Transverse colon (tissue), 4 donors: ENCODE measurements at regions not wholly inside any gene's neighbourhood (a gene's known extent, or its start where the extent isn't known, plus 50 kb on each side); places are given as distances from the start of the nearest gene placed in this dataset.

ENCODE experiments used
- DNase-seq: peaks from one replicate; pipeline ENCODE4 v3.0.0-alpha.2; 2019
- H3K27ac ChIP-seq, 4 donors: fragments of 200-600 bp; sonication (generic); 2 replicates each; pipeline ENCODE4 v1.5.1; 2016 to 2018; ENCODE audit warnings: inconsistent platforms in 4 of 4
- H3K27me3 ChIP-seq: fragments of 200-600 bp; sonication (generic); 2 replicates; pipeline ENCODE4 v1.5.1; 2017; ENCODE audit warnings: inconsistent platforms
- H3K36me3 ChIP-seq, 4 donors: fragments of 200-600 bp; sonication (generic); 2 replicates each; pipeline ENCODE4 v1.5.1; 2017 to 2019; ENCODE audit warnings: inconsistent platforms in 4 of 4
- H3K4me1 ChIP-seq, 4 donors: fragments of 200-600 bp; sonication (generic); 2 replicates each; pipeline ENCODE4 v1.5.1; 2017 to 2020; ENCODE audit warnings: inconsistent platforms in 4 of 4
- H3K4me3 ChIP-seq, 4 donors: fragments of 200-600 bp; sonication (generic); 1 replicate in 1 of 4; 2 replicates in 3 of 4; pipeline versions ENCODE4 v1.5.1 to v1.6.1; 2017 to 2019; ENCODE audit warnings: inconsistent platforms in 4 of 4
- H3K9me3 ChIP-seq, 2 donors: fragments of 200-600 bp; sonication (generic); 2 replicates each; pipeline ENCODE4 v1.5.1; 2017 to 2019; ENCODE audit warnings: inconsistent platforms in 2 of 2
- CTCF ChIP-seq, 5 experiments: fragments of 200-600 bp in 3 of 5; fragments of 450-650 bp in 2 of 5; sonication (generic) in 3 of 5; IDR thresholded peaks; 1 replicate in 2 of 5; 2 replicates in 3 of 5; pipeline ENCODE4 v1.5.1; 2016 to 2017; ENCODE audit warnings: antibody characterized with exemption in 5 of 5, inconsistent platforms in 3 of 5, mild to moderate bottlenecking in 2 of 5, moderate library complexity in 1 of 5
- EP300 ChIP-seq: sonication (generic); formaldehyde crosslinking; IDR thresholded peaks from one replicate; pipeline ENCODE4 v1.6.1; 2017; ENCODE audit warnings: antibody characterized with exemption, low read depth
- POLR2A ChIP-seq: fragments of 450-650 bp; IDR thresholded peaks from one replicate; pipeline ENCODE4 v1.6.1; 2016; ENCODE audit warnings: antibody characterized with exemption, mild to moderate bottlenecking, moderate library complexity
- POLR2AphosphoS5 ChIP-seq, 3 donors: sonication (generic); formaldehyde crosslinking; IDR thresholded peaks; one replicate each; pipeline ENCODE4 v1.6.1; 2016; ENCODE audit warnings: antibody characterized with exemption in 3 of 3
- WGBS, 2 donors: methylation state at CpG; one replicate each; pipeline ENCODE4 v1.1.5; 2018; ENCODE audit warnings: low coverage in 1 of 2; 5-methylcytosine and 5-hydroxymethylcytosine counted together
- in situ Hi-C, 4 donors: fragments of 200-750 bp; cut with MboI; loops; one replicate each; pipeline versions ENCODE4 v1.15.0 to v1.15.1; 2017; ENCODE audit warnings: low sequenced_read_pairs in 3 of 4, low pct_ligation_motif_present in 1 of 4, low pct_unique_long_range_greater_than_20kb in 1 of 4
- intact Hi-C: fragments of 100-400 bp; cut with DNase I; formaldehyde crosslinking; loops from one replicate; pipeline ENCODE4 v1.15.1; 2023; ENCODE audit warnings: low total_unique reads

GRCh38 chrX:10926404-10926803 is 184.7 kb upstream of the HCCS start:
- H3K9me3 ChIP-seq: no peaks in the 10 kb centered on the region
- no peak for TF ChIP-seq POLR2A
- no peak for TF ChIP-seq CTCF (IDR thresholded peaks at IDR 0.05)
- TF ChIP-seq POLR2AphosphoS5 (IDR thresholded peaks at IDR 0.05): no peak
- TF ChIP-seq EP300: no peak
- intact Hi-C loops: no loop called here

GRCh38 chrX:10926891-10927290 is 184.2 kb upstream of the HCCS start:
- in situ Hi-C loops (no loop called here), intact Hi-C loops (no loop called here)
- H3K36me3 ChIP-seq: no peaks in the 10 kb centered on the region
- no peaks in the 10 kb centered on the region for H3K4me1 ChIP-seq
- WGBS, 2 donors: 55 to 86% methylated on average over 1 of the region's 1 CpG
- no peaks in the 10 kb centered on the region for H3K9me3 ChIP-seq
- H3K27me3 ChIP-seq: no peaks in the 10 kb centered on the region
- no peak overlapping the region for H3K4me3 ChIP-seq
- no peak overlapping the region for H3K27ac ChIP-seq
- TF ChIP-seq POLR2AphosphoS5 (IDR thresholded peaks at IDR 0.05): no peak
- TF ChIP-seq EP300: no peak
- TF ChIP-seq CTCF (IDR thresholded peaks at IDR 0.05): no peak
- TF ChIP-seq POLR2A: no peak
- DNase-seq: no peak

More at GRCh38 chrX:10926404-10926803, 184.7 kb upstream of the HCCS start:
- H3K36me3 ChIP-seq: no peaks in the 10 kb centered on the region
- H3K4me3 ChIP-seq: no peak overlapping the region
- in situ Hi-C loops: no loop called here
- no peak overlapping the region for H3K27ac ChIP-seq
- 48% methylated on average over 1 of the region's 1 CpG; no CpG with 5 or more reads in 1 of the 2 donors for WGBS, 2 donors
- DNase-seq: no peak
- no peaks in the 10 kb centered on the region for H3K27me3 ChIP-seq
- H3K4me1 ChIP-seq: no peaks in the 10 kb centered on the region

- DNase-seq: no peak
- H3K4me3 ChIP-seq: no peak overlapping the region
- no peak overlapping the region for H3K27ac ChIP-seq
- H3K27me3 ChIP-seq: no peaks in the 10 kb centered on the region
- no peaks in the 10 kb centered on the region for H3K4me1 ChIP-seq
- in situ Hi-C loops: no loop called here
- H3K9me3 ChIP-seq: no peaks in the 10 kb centered on the region
- no peak for TF ChIP-seq POLR2AphosphoS5 (IDR thresholded peaks at IDR 0.05)
- TF ChIP-seq POLR2A: no peak
- TF ChIP-seq EP300: no peak
- no peak for TF ChIP-seq CTCF (IDR thresholded peaks at IDR 0.05)
- intact Hi-C loops: no loop called here
- 77 to 80% methylated on average over 2 to 4 of the region's 4 CpGs for WGBS, 2 donors
- no peaks in the 10 kb centered on the region for H3K36me3 ChIP-seq
Observed at GRCh38 chrX:10929747-10930146, 181.4 kb upstream of the HCCS start.

GRCh38 chrX:10930151-10930550 is 181.0 kb upstream of the HCCS start:
- intact Hi-C loops: no loop called here
- Histone ChIP-seq H3K4me1 (no peaks in the 10 kb centered on the region), H3K27me3 (no peaks in the 10 kb centered on the region), H3K9me3 (no peaks in the 10 kb centered on the region), H3K27ac (no peak overlapping the region), H3K4me3 (no peak overlapping the region), H3K36me3 (no peaks in the 10 kb centered on the region)
- 62% methylated on average over 1 of the region's 1 CpG; no CpG with 5 or more reads in 1 of the 2 donors for WGBS, 2 donors
- in situ Hi-C loops: no loop called here
- DNase-seq: no peak
- TF ChIP-seq POLR2A: no peak
- TF ChIP-seq POLR2AphosphoS5 (IDR thresholded peaks at IDR 0.05): no peak
- no peak for TF ChIP-seq EP300
- TF ChIP-seq CTCF (IDR thresholded peaks at IDR 0.05): no peak
